Testis (tissue), 2 donors: ENCODE measurements at regions not wholly inside any gene's neighbourhood (a gene's known extent, or its start where the extent isn't known, plus 50 kb on each side); places are given as distances from the start of the nearest gene placed in this dataset.

ENCODE experiments used
- POLR2A ChIP-seq: fragments of 450-650 bp; IDR thresholded peaks from one replicate; pipeline ENCODE4 v1.6.1; 2017; ENCODE audit warnings: antibody characterized with exemption, mild to moderate bottlenecking, moderate library complexity
- TF ChIP-seq, protein P1 (sequence below), 3 experiments: fragments of 450-650 bp in 2 of 3; fragments of 200-600 bp in 1 of 3; sonication (generic) in 1 of 3; IDR thresholded peaks; one replicate each; pipeline ENCODE4 v1.5.1; 2016 to 2019; ENCODE audit warnings: antibody characterized with exemption in 3 of 3, mild to moderate bottlenecking in 2 of 3, moderate library complexity in 1 of 3

DNA sequence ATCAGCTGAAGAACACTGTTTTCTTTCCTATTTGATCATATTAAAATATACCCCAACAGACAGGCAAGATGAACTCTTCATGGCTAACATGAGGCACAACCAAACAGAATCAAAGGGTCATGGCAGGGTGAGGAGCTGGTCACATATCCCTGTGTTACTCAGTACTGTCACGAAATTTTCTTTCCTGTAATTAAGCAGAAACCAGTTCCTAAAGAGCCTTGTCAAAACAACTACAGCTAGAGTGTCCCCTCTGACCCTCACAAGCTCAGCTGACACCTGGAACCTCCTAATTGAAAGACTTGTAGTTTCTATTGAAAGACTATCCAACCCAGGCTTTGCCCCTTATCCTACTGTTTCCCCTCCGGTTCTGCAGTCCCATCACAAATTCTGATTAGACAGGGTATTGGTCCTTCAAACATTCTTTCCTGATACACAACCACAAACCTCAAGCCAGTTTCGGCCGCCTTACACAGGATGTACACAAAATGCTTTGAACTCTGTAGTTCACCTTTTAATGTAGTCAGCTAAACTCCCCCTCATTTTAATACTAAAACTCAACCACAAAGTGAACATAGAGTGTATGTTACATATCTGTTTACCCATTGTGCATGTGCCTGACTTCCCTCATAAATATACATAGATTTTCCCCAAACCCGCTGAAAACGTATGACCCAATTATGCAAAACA, 651.9 kb downstream of the MRPL39 start:
- TF ChIP-seq, protein P1, sequence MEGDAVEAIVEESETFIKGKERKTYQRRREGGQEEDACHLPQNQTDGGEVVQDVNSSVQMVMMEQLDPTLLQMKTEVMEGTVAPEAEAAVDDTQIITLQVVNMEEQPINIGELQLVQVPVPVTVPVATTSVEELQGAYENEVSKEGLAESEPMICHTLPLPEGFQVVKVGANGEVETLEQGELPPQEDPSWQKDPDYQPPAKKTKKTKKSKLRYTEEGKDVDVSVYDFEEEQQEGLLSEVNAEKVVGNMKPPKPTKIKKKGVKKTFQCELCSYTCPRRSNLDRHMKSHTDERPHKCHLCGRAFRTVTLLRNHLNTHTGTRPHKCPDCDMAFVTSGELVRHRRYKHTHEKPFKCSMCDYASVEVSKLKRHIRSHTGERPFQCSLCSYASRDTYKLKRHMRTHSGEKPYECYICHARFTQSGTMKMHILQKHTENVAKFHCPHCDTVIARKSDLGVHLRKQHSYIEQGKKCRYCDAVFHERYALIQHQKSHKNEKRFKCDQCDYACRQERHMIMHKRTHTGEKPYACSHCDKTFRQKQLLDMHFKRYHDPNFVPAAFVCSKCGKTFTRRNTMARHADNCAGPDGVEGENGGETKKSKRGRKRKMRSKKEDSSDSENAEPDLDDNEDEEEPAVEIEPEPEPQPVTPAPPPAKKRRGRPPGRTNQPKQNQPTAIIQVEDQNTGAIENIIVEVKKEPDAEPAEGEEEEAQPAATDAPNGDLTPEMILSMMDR (IDR thresholded peaks at IDR 0.05) = no peak
- TF ChIP-seq POLR2A = no peak
